SK-N-SH (cell line): ENCODE measurements at regions not wholly inside any gene's neighbourhood (a gene's known extent, or its start where the extent isn't known, plus 50 kb on each side); places are given as distances from the start of the nearest gene placed in this dataset.

Source experiments
- CTCF ChIP-seq: fragments of 200-600 bp; sonication (generic); IDR thresholded peaks from 2 replicates; pipeline ENCODE4 v1.6.1; 2017; ENCODE audit warnings: antibody characterized with exemption, mild to moderate bottlenecking, moderate library complexity
- EZH2phosphoT487 ChIP-seq: fragments of 200-600 bp; sonication (generic); IDR thresholded peaks from 2 replicates; pipeline ENCODE4 v1.6.1; 2017; ENCODE audit warnings: low read depth, mixed run types, mild to moderate bottlenecking, antibody characterized with exemption, moderate library complexity, borderline replicate concordance
- FOSL2 ChIP-seq: IDR thresholded peaks from 2 replicates; pipeline ENCODE4 v1.4.0; 2012; ENCODE audit warnings: low read depth, mild to moderate bottlenecking, moderate library complexity, borderline replicate concordance
- NRF1 ChIP-seq: IDR thresholded peaks from 2 replicates; pipeline ENCODE4 v1.6.1; 2012; ENCODE audit warnings: low read depth, mild to moderate bottlenecking, low read length
- REST ChIP-seq: IDR thresholded peaks from 2 replicates; pipeline ENCODE4 v1.6.1; 2012; ENCODE audit warnings: mild to moderate bottlenecking, low read depth, low read length, moderate library complexity
- TAF1 ChIP-seq: IDR thresholded peaks from 2 replicates; pipeline ENCODE4 v1.6.1; 2012; ENCODE audit warnings: low read depth, mild to moderate bottlenecking, low read length, moderate library complexity, borderline replicate concordance
- TCF12 ChIP-seq: IDR thresholded peaks from 2 replicates; pipeline ENCODE4 v1.4.0; 2012

DNA sequence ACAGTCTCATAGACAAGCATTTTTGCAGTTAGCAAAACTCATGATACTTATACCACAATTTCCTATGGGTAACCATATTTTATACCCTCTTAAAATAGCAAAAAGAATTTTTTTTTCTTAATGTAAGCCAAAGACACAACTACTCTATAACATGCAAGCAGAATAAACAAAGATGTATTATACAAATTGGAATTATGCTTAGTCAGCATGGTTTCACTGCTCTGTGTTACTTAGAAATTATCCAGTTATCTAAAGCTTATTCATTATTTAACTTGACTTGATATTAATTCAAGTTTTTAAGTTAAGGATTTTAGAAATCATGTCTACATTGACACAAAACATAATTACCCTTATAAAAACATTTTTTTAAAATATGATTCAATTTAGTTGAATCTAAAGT is 449.8 kb upstream of the CDH2 start:
- no peak for TF ChIP-seq CTCF
- no peak for TF ChIP-seq TCF12
- no peak for TF ChIP-seq NRF1
- TF ChIP-seq FOSL2, result no peak
- TF ChIP-seq EZH2phosphoT487, result no peak
- TF ChIP-seq REST, result no peak
- no peak for TF ChIP-seq TAF1
